HepG2 (cell line): ENCODE measurements at regions not wholly inside any gene's neighbourhood (a gene's known extent, or its start where the extent isn't known, plus 50 kb on each side); places are given as distances from the start of the nearest gene placed in this dataset.

Experiments
- ATAC-seq: fragments of 200-7000 bp; cut with Tn5 transposase; 3 replicates; pipeline ENCODE4 v1.9.1; 2020; ENCODE audit warnings: mild to moderate bottlenecking, moderate library complexity
- BruUV-seq: library from RNA; stranded (reverse); fragments of 400-500 nt; replicated peaks from 2 replicates; lab custom pipeline; 2021; lab: Mats Ljungman, UMichigan
- CTCF ChIA-PET: fragments of 300-600 bp; formaldehyde crosslinking; extraction: SDS; loops from one replicate; lab custom pipeline; 2021; ENCODE audit warnings: low total read pairs, inconsistent platforms, low intra/inter-chr PET ratio; lab: Yijun Ruan, JAX
- POLR2A ChIA-PET: fragments of 350-600 bp; sonication (Branson Sonifier 250); formaldehyde crosslinking; loops from one replicate; lab custom pipeline; 2020; ENCODE audit warnings: antibody characterized with exemption, inconsistent platforms; lab: Yijun Ruan, JAX
- DNase-seq: peaks from one replicate; pipeline ENCODE4 v3.0.0-alpha.2; 2015; ENCODE audit warnings: low spot score
- FAIRE-seq: peaks from 3 replicates; lab custom pipeline; 2011; peaks lifted over from hg19 to GRCh38; lab: Jason Lieb, UNC
- H2AFZ ChIP-seq: one replicate; pipeline ENCODE4 v1.6.1; 2011; ENCODE audit warnings: low read length, inconsistent platforms
- H3K27ac ChIP-seq: fragments of 300-600 bp; 3 replicates; pipeline ENCODE4 v1.8.0; 2011; ENCODE audit warnings: mixed run types, mild to moderate bottlenecking, mixed read lengths, low read length, inconsistent platforms; ENCODE audit not compliant: insufficient read depth; ENCODE audit errors: extremely low read length
- H3K27me3 ChIP-seq, 2 experiments: fragments of 200-600 bp in 1 of 2; 2 replicates in 1 of 2; 3 replicates in 1 of 2; pipeline versions ENCODE4 v1.6.0 to v1.8.0; 2011; ENCODE audit warnings: low read length in 2 of 2, mild to moderate bottlenecking in 2 of 2, moderate library complexity in 2 of 2, inconsistent platforms in 1 of 2; ENCODE audit not compliant: insufficient read depth in 2 of 2, control insufficient read depth in 1 of 2
- H3K36me3 ChIP-seq, 2 experiments: fragments of 200-600 bp in 1 of 2; replicated peaks in 1 of 2; 2 replicates in 1 of 2; 3 replicates in 1 of 2; pipeline versions ENCODE4 v1.5.1 to v1.8.0; 2011; ENCODE audit warnings: low read length in 2 of 2, inconsistent platforms in 1 of 2; ENCODE audit not compliant: insufficient read depth in 2 of 2, control insufficient read depth in 1 of 2
- H3K4me1 ChIP-seq: 2 replicates; pipeline ENCODE4 v1.5.1; 2012; ENCODE audit warnings: low read length, inconsistent platforms; ENCODE audit not compliant: insufficient read depth
- H3K4me2 ChIP-seq: 2 replicates; pipeline ENCODE4 v1.6.0; 2011; ENCODE audit warnings: low read depth, low read length, inconsistent platforms
- H3K4me3 ChIP-seq, 3 experiments: fragments of 200-600 bp in 1 of 3; sonication (generic), shearing (Covaris generic) in 1 of 3; replicated peaks in 1 of 3; 2 replicates each; pipeline ENCODE4 v1.5.1; 2011 to 2016; ENCODE audit warnings: low read length in 3 of 3, inconsistent platforms in 2 of 3, low read depth in 2 of 3, mild to moderate bottlenecking in 2 of 3, control low read depth in 1 of 3, mixed read lengths in 1 of 3; ENCODE audit not compliant: insufficient read depth in 1 of 3
- H3K79me2 ChIP-seq: one replicate; pipeline ENCODE4 v1.6.1; 2011; ENCODE audit warnings: low read length, inconsistent platforms; ENCODE audit not compliant: insufficient read depth
- H3K9ac ChIP-seq: 2 replicates; pipeline ENCODE4 v1.6.0; 2011; ENCODE audit warnings: mild to moderate bottlenecking, low read depth, low read length, inconsistent platforms; ENCODE audit not compliant: insufficient read depth
- H3K9me3 ChIP-seq: 2 replicates; pipeline ENCODE4 v1.5.1; 2012; ENCODE audit warnings: mild to moderate bottlenecking, low read length
- H4K20me1 ChIP-seq: 2 replicates; pipeline ENCODE4 v1.6.0; 2011; ENCODE audit warnings: inconsistent platforms, mild to moderate bottlenecking, low read length, moderate library complexity; ENCODE audit not compliant: insufficient read depth
- ARID3A ChIP-seq: IDR thresholded peaks from 2 replicates; pipeline ENCODE4 v1.6.1; 2012; ENCODE audit warnings: low read depth, low read length, improper control_type of control experiment
- ATF4 ChIP-seq, 2 experiments: fragments of 450-650 bp in 1 of 2; sonication (generic) in 1 of 2; formaldehyde crosslinking; IDR thresholded peaks; 2 replicates each; pipeline versions ENCODE4 v1.5.0 to v1.8.0; 2020 to 2022; ENCODE audit warnings: mild to moderate bottlenecking in 1 of 2, missing genetic modification reagents in 1 of 2
- BCLAF1 ChIP-seq: fragments of 450-650 bp; IDR thresholded peaks from 2 replicates; pipeline ENCODE4 v1.6.1; 2017; ENCODE audit warnings: mild to moderate bottlenecking
- CEBPB ChIP-seq: IDR thresholded peaks from 2 replicates; pipeline ENCODE4 v1.6.1; 2011; ENCODE audit warnings: low read depth, low read length, improper control_type of control experiment, borderline replicate concordance
- CEBPG ChIP-seq: IDR thresholded peaks from 2 replicates; pipeline ENCODE4 v1.6.1; 2016
- GABPA ChIP-seq, 2 experiments: IDR thresholded peaks; 2 replicates each; pipeline ENCODE4 v1.6.1; 2011 to 2016; ENCODE audit warnings: low read depth in 2 of 2, low read length in 1 of 2, missing biosample characterization in 1 of 2, missing genetic modification characterization in 1 of 2
- GPBP1L1 ChIP-seq: sonication (generic); formaldehyde crosslinking; IDR thresholded peaks from 2 replicates; pipeline ENCODE4 v1.5.0; 2020; ENCODE audit warnings: mild to moderate bottlenecking, missing genetic modification reagents
- HNF4A ChIP-seq: sonication (generic); formaldehyde crosslinking; IDR thresholded peaks from 2 replicates; pipeline ENCODE4 v1.4.0; 2020; ENCODE audit warnings: missing genetic modification reagents
- MAFF ChIP-seq: IDR thresholded peaks from 2 replicates; pipeline ENCODE4 v1.6.1; 2011; ENCODE audit warnings: low read depth, low read length, improper control_type of control experiment
- PREB ChIP-seq: sonication (generic); formaldehyde crosslinking; IDR thresholded peaks from 2 replicates; pipeline ENCODE4 v1.4.0; 2020; ENCODE audit warnings: missing genetic modification reagents
- SALL1 ChIP-seq: sonication (generic); formaldehyde crosslinking; IDR thresholded peaks from 2 replicates; pipeline ENCODE4 v1.8.0; 2022; ENCODE audit warnings: mild to moderate bottlenecking, missing genetic modification reagents
- SALL2 ChIP-seq: sonication (generic); formaldehyde crosslinking; IDR thresholded peaks from 2 replicates; pipeline ENCODE4 v1.8.1; 2023; ENCODE audit warnings: mild to moderate bottlenecking, missing genetic modification reagents, inconsistent platforms
- ZNF569 ChIP-seq: sonication (generic); formaldehyde crosslinking; IDR thresholded peaks from 2 replicates; pipeline ENCODE4 v1.5.0; 2020; ENCODE audit warnings: mild to moderate bottlenecking, missing genetic modification reagents, moderate library complexity, borderline replicate concordance
- ZNF644 ChIP-seq: IDR thresholded peaks from 2 replicates; pipeline ENCODE4 v1.6.1; 2016; ENCODE audit warnings: low read depth
- ZNF652 ChIP-seq: IDR thresholded peaks from 2 replicates; pipeline ENCODE4 v1.6.1; 2016; ENCODE audit warnings: low read depth, borderline replicate concordance
- whole genome bisulfite sequencing: methylation state at CpG from one replicate; pipeline ENCODE4 v1.1.6; 2017; ENCODE audit warnings: low lambda C conversion rate; 5-methylcytosine and 5-hydroxymethylcytosine counted together
- in situ Hi-C: cut with HindIII; loops from 2 replicates; pipeline ENCODE4 v1.10.0; 2017; ENCODE audit warnings: low pct_unique_long_range_greater_than_20kb; ENCODE audit not compliant: extremely low pct_ligation_motif_present
- intact Hi-C: fragments of 100-400 bp; cut with micrococcal nuclease; formaldehyde crosslinking; loops from one replicate; pipeline ENCODE4 v1.10.0; 2022; ENCODE audit not compliant: unreplicated experiment

GRCh38 chr5:175195698-175196656 lies 248.0 kb downstream of the DRD1 start:
- FAIRE-seq, result peak; percentile 81
- H3K27ac ChIP-seq, result no peak overlapping the region
- ATAC-seq, result peak; percentile 95
- TF ChIP-seq HNF4A, result peak; percentile 86
- TF ChIP-seq ATF4 (CRISPR knock-in tag; IDR thresholded peaks at IDR 0.05), result peak in 1 of 2 experiments; percentile 82; a peak in 2 of 4 replicates
- no peak for TF ChIP-seq ZNF569 (CRISPR knock-in tag)
- TF ChIP-seq ZNF652 (CRISPR knock-in tag), result peak; percentile 97
- no peak for TF ChIP-seq PREB (CRISPR knock-in tag)
- TF ChIP-seq BCLAF1, result no peak
- TF ChIP-seq GPBP1L1 (CRISPR knock-in tag), result no peak
- peak; percentile 75; the same call in 1 of the 2 replicates for TF ChIP-seq CEBPB
- TF ChIP-seq CEBPG (CRISPR knock-in tag), result peak; percentile 51
- no peak for TF ChIP-seq GABPA (IDR thresholded peaks at IDR 0.05; ENCODE audit: low read depth, low read length)
- 0 out of 2 replicates have a peak, but pooled peaks have one; percentile 22 for TF ChIP-seq GABPA (CRISPR knock-in tag; IDR thresholded peaks at IDR 0.05; ENCODE audit: low read depth)
- peak; percentile 64 for TF ChIP-seq MAFF
- peak; percentile 28; the same call in 1 of the 2 replicates for TF ChIP-seq ARID3A
- 0 out of 2 replicates have a peak, but pooled peaks have one; percentile 24 for TF ChIP-seq SALL1 (CRISPR knock-in tag)
- no peak for TF ChIP-seq SALL2 (CRISPR knock-in tag)
- TF ChIP-seq ZNF644, result 0 out of 2 replicates have a peak, but pooled peaks have one; percentile 27

More at GRCh38 chr5:175195698-175196656, 248.0 kb downstream of the DRD1 start:
- no peaks in the 10 kb centered on the region for H3K79me2 ChIP-seq
- H2AFZ ChIP-seq, result no peak overlapping the region
- intact Hi-C loops (no loop called here), in situ Hi-C loops (no loop called here)
- 5% methylated on average over 11 of the region's 11 CpGs for WGBS
- H3K9me3 ChIP-seq, result no peaks in the 10 kb centered on the region
- no peak overlapping the region for H3K9ac ChIP-seq
- no peaks in the 10 kb centered on the region for H3K27me3 ChIP-seq
- H3K4me3 ChIP-seq, result no peak overlapping the region
- ChIA-PET POLR2A (no interaction called here), CTCF (no interaction called here)
- DNase-seq, result peak; percentile 78
- H3K4me2 ChIP-seq, result peak overlapping the region; percentile 28
- H3K36me3 ChIP-seq, result no peaks in the 10 kb centered on the region
- no peaks in the 10 kb centered on the region for H4K20me1 ChIP-seq
- H3K4me1 ChIP-seq, result peaks cover 15% of the 10 kb centered on the region
- no TSS peak for BruUV-seq
